ENCODE measurements at regions not wholly inside any gene's neighbourhood (a gene's known extent, or its start where the extent isn't known, plus 50 kb on each side); places are given as distances from the start of the nearest gene placed in this dataset.

DNA sequence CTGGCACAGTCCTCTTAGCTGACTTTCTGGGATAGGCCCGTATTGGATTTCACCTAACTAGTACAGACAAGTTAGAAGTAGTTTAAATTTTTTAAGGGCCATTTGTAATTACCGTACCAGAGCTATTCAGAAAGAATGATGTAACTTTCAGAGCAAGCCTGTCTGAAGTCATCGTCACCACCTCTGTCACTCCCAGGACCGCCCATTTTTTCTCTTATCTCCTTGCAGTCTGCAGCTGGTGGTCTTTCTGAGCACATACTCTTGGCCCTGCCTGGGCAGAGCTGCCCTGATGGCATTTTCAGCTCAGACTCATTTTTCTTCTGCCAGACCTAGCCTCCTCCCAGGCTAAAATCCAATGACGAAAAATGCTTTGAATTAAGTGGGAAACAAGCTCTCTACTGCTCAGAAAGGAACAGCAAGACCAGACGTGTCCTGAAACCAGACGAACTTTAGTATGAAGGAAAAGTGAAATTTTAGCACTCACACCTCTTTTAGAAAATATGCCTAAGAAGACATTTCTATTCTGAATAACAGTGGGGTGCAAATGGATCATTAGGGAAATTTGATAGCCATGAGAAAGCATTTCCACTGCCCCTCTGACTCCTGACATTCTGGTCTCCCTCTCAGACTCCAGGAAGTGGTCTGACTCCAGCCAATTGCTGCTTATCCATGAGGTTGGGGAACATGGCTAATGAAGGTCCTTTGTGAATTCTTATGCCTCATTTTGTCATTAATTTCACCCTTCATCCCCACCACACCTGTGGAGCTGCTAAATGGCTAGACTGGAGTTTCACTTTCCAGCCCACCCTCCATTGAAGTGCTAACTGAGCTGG lies 162.4 kb upstream of the GYPA start:
- TF ChIP-seq, protein P1, sequence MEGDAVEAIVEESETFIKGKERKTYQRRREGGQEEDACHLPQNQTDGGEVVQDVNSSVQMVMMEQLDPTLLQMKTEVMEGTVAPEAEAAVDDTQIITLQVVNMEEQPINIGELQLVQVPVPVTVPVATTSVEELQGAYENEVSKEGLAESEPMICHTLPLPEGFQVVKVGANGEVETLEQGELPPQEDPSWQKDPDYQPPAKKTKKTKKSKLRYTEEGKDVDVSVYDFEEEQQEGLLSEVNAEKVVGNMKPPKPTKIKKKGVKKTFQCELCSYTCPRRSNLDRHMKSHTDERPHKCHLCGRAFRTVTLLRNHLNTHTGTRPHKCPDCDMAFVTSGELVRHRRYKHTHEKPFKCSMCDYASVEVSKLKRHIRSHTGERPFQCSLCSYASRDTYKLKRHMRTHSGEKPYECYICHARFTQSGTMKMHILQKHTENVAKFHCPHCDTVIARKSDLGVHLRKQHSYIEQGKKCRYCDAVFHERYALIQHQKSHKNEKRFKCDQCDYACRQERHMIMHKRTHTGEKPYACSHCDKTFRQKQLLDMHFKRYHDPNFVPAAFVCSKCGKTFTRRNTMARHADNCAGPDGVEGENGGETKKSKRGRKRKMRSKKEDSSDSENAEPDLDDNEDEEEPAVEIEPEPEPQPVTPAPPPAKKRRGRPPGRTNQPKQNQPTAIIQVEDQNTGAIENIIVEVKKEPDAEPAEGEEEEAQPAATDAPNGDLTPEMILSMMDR (IDR thresholded peaks at IDR 0.05), result no peak
- Histone ChIP-seq H3K9ac (ENCODE audit: low read depth in 2 of 2, low read length in 2 of 2) (no peak overlapping the region), H3K27ac (no peak overlapping the region), H3K4me3 (no peak overlapping the region), H3K9me3 (no peaks in the 10 kb centered on the region), H3K4me1 (no peaks in the 10 kb centered on the region), H3K36me3 (no peaks in the 10 kb centered on the region), H3K27me3 (no peaks in the 10 kb centered on the region)
- intact Hi-C loops (cut with DNase I), result no loop called here
- no peak for DNase-seq

- DNase-seq, result no peak
- H3K27ac ChIP-seq, result no peak overlapping the region
- intact Hi-C loops (cut with DNase I), result no loop called here
- no peak overlapping the region for H3K4me3 ChIP-seq
- no peaks in the 10 kb centered on the region for H3K9me3 ChIP-seq
- H3K4me1 ChIP-seq, result no peaks in the 10 kb centered on the region
- no peaks in the 10 kb centered on the region for H3K27me3 ChIP-seq
- TF ChIP-seq, protein P1 (IDR thresholded peaks at IDR 0.05), result no peak
- H3K9ac ChIP-seq (ENCODE audit: low read depth in 2 of 2, low read length in 2 of 2), result no peak overlapping the region
- H3K36me3 ChIP-seq, result no peaks in the 10 kb centered on the region
Observed at GRCh38 chr4:144304025-144304424, 163.5 kb upstream of the GYPA start.

DNA sequence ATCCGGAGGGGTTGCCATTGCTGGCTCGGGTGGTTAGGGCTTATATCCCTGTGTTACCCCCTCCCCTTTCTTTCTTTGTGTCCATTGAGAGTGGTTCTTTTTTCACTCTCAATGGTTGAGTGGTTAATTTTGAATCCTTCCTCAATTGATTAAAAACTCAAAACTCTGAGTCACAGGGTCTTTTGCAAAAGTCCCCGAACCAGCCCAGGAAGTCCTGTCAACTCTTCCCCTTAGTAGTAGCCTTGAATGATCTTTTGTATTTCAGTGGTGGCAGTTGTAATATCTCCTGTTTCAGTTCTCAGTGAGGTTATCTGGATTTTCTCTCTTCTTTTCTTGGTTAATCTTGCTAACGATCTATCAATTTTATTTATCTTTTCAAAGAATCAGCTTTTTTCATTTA lies 170.0 kb upstream of the GYPA start:
- Histone ChIP-seq H3K27ac (no peak overlapping the region), H3K4me1 (no peaks in the 10 kb centered on the region), H3K9ac (ENCODE audit: low read depth in 2 of 2, low read length in 2 of 2) (no peak overlapping the region), H3K9me3 (no peaks in the 10 kb centered on the region), H3K27me3 (no peaks in the 10 kb centered on the region), H3K36me3 (no peaks in the 10 kb centered on the region), H3K4me3 (no peak overlapping the region)
- DNase-seq, result no peak
- TF ChIP-seq, protein P1 (IDR thresholded peaks at IDR 0.05), result no peak
- intact Hi-C loops (cut with DNase I), result no loop called here

DNA sequence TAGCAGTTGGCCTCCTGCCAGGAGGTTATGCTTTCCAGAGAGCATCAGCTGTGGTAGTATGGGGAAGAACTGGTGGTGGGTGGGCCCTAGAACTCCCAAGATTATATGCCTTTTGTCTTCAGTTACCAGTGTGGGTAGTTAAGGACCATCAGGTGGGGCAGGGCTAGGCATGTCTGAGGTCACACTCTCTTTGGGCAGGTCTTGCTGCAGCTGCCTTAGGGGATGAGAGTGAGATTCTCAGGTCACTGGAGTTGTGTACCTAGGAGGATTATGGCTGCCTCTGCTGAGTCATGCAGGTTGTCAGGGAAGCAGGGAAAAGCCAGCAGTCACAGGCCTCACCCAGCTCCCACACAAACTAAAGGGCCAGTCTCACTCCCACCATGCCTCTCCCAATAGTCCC lies 172.9 kb upstream of the GYPA start:
- Histone ChIP-seq H3K27ac (no peak overlapping the region), H3K9me3 (no peaks in the 10 kb centered on the region), H3K27me3 (no peaks in the 10 kb centered on the region), H3K36me3 (no peaks in the 10 kb centered on the region), H3K4me3 (no peak overlapping the region), H3K4me1 (no peaks in the 10 kb centered on the region), H3K9ac (ENCODE audit: low read depth in 2 of 2, low read length in 2 of 2) (no peak overlapping the region)
- intact Hi-C loops (cut with DNase I), result no loop called here
- no peak for DNase-seq
- TF ChIP-seq, protein P1 (IDR thresholded peaks at IDR 0.05), result no peak

GRCh38 chr4:144316869-144317268 lies 176.4 kb upstream of the GYPA start:
- no peak overlapping the region for H3K4me3 ChIP-seq
- no peaks in the 10 kb centered on the region for H3K4me1 ChIP-seq
- no peaks in the 10 kb centered on the region for H3K9me3 ChIP-seq
- no peaks in the 10 kb centered on the region for H3K36me3 ChIP-seq
- intact Hi-C loops (cut with DNase I), result no loop called here
- DNase-seq, result no peak
- no peak overlapping the region for H3K27ac ChIP-seq
- H3K27me3 ChIP-seq, result no peaks in the 10 kb centered on the region
- no peak overlapping the region for H3K9ac ChIP-seq (ENCODE audit: low read depth in 2 of 2, low read length in 2 of 2)
- TF ChIP-seq, protein P1 (IDR thresholded peaks at IDR 0.05), result no peak

All from colonic mucosa (tissue), 4 donors.